SK-N-SH (cell line): ENCODE measurements at regions not wholly inside any gene's neighbourhood (a gene's known extent, or its start where the extent isn't known, plus 50 kb on each side); places are given as distances from the start of the nearest gene placed in this dataset.

Experiments used
- CTCF ChIA-PET: fragments of 300-600, 350-600 bp; formaldehyde crosslinking; extraction: SDS; loops from one replicate; lab custom pipeline; 2021; lab: Yijun Ruan, JAX
- POLR2A ChIA-PET: fragments of 350-600 bp; sonication (Branson Sonifier 250); formaldehyde crosslinking; extraction: SDS; loops from one replicate; lab custom pipeline; 2020; ENCODE audit warnings: antibody characterized with exemption, inconsistent platforms; lab: Yijun Ruan, JAX
- DNase-seq: peaks from one replicate; pipeline ENCODE4 v3.0.0; 2012
- H2AFZ ChIP-seq: fragments of 200-600 bp; sonication (generic); 2 replicates; pipeline ENCODE4 v1.8.1; 2016; ENCODE audit warnings: antibody characterized with exemption, mild to moderate bottlenecking, low read depth
- H3F3A ChIP-seq: fragments of 200-600 bp; sonication (generic); replicated peaks from 2 replicates; pipeline ENCODE3; 2016; ENCODE audit warnings: antibody characterized with exemption, mild to moderate bottlenecking; ENCODE audit not compliant: insufficient read depth
- H3K27ac ChIP-seq, 2 experiments: fragments of 200-500 bp in 1 of 2; fragments of 200-600 bp in 1 of 2; sonication (Bioruptor generic) in 1 of 2; sonication (generic), shearing (Covaris generic) in 1 of 2; 2 replicates each; pipeline versions ENCODE4 v1.5.1 to v1.6.1; 2014 to 2016; ENCODE audit warnings: low read depth in 2 of 2, inconsistent platforms in 1 of 2, low read length in 1 of 2, mild to moderate bottlenecking in 1 of 2, mixed read lengths in 1 of 2
- H3K27me3 ChIP-seq: fragments of 200-600 bp; sonication (generic), shearing (Covaris generic); 2 replicates; pipeline ENCODE4 v1.6.1; 2016; ENCODE audit warnings: mixed run types; ENCODE audit not compliant: insufficient read depth
- H3K36me3 ChIP-seq, 2 experiments: fragments of 200-500 bp in 1 of 2; fragments of 200-600 bp in 1 of 2; sonication (Bioruptor generic) in 1 of 2; sonication (generic) in 1 of 2; replicated peaks in 1 of 2; 2 replicates each; pipeline versions ENCODE3 to v1.5.1; 2014 to 2016; ENCODE audit warnings: low read length in 1 of 2, mild to moderate bottlenecking in 1 of 2; ENCODE audit not compliant: insufficient read depth in 2 of 2, control insufficient read depth in 1 of 2
- H3K4me1 ChIP-seq, 2 experiments: fragments of 200-500 bp in 1 of 2; fragments of 200-600 bp in 1 of 2; sonication (Bioruptor generic) in 1 of 2; sonication (generic), shearing (Covaris generic) in 1 of 2; 2 replicates each; pipeline versions ENCODE4 v1.5.1 to v1.6.1; 2014 to 2016; ENCODE audit warnings: low read depth in 1 of 2, low read length in 1 of 2, mixed run types in 1 of 2; ENCODE audit not compliant: insufficient read depth in 2 of 2, control insufficient read depth in 1 of 2
- H3K4me2 ChIP-seq: fragments of 200-600 bp; sonication (generic), shearing (Covaris generic); 2 replicates; pipeline ENCODE4 v1.6.1; 2017; ENCODE audit warnings: mixed run types
- H3K4me3 ChIP-seq, 2 experiments: fragments of 200-500 bp in 1 of 2; fragments of 200-600 bp in 1 of 2; sonication (Bioruptor generic) in 1 of 2; sonication (generic), shearing (Covaris generic) in 1 of 2; 2 replicates each; pipeline versions ENCODE4 v1.5.1 to v1.8.1; 2014 to 2016; ENCODE audit warnings: low read depth in 2 of 2, inconsistent platforms in 1 of 2, low read length in 1 of 2, mild to moderate bottlenecking in 1 of 2, mixed read lengths in 1 of 2, moderate library complexity in 1 of 2
- H3K79me2 ChIP-seq: fragments of 200-600 bp; sonication (generic); 2 replicates; pipeline ENCODE4 v1.8.1; 2017; ENCODE audit warnings: mild to moderate bottlenecking; ENCODE audit not compliant: insufficient read depth
- H3K9ac ChIP-seq: fragments of 200-600 bp; sonication (generic); 2 replicates; pipeline ENCODE4 v1.6.1; 2017; ENCODE audit warnings: mixed run types
- H3K9me2 ChIP-seq: fragments of 200-600 bp; sonication (generic); 2 replicates; pipeline ENCODE4 v1.6.1; 2017; ENCODE audit warnings: mixed run types
- H3K9me3 ChIP-seq: fragments of 200-600 bp; sonication (generic); 2 replicates; pipeline ENCODE4 v1.6.1; 2017; ENCODE audit warnings: mixed run types, mild to moderate bottlenecking, moderate library complexity
- H4K20me1 ChIP-seq: fragments of 200-600 bp; sonication (generic); 2 replicates; pipeline ENCODE4 v1.6.1; 2017; ENCODE audit warnings: mild to moderate bottlenecking, mixed run types; ENCODE audit not compliant: insufficient read depth
- CHD2 ChIP-seq: fragments of 150-350 bp; IDR thresholded peaks from 2 replicates; pipeline ENCODE4 v1.6.1; 2018; ENCODE audit warnings: low read length; ENCODE audit not compliant: partially characterized antibody
- FOXJ3 ChIP-seq: sonication (generic); formaldehyde crosslinking; IDR thresholded peaks from 2 replicates; pipeline ENCODE4 v1.5.1; 2020; ENCODE audit warnings: mild to moderate bottlenecking, missing genetic modification reagents
- GABPA ChIP-seq: IDR thresholded peaks from 2 replicates; pipeline ENCODE4 v1.4.0; 2012; ENCODE audit warnings: low read depth, mild to moderate bottlenecking
- JUND ChIP-seq: IDR thresholded peaks from 2 replicates; pipeline ENCODE4 v1.4.0; 2012
- NFIC ChIP-seq: IDR thresholded peaks from 2 replicates; pipeline ENCODE4 v1.4.0; 2012; ENCODE audit warnings: borderline replicate concordance
- POLR2AphosphoS5 ChIP-seq: IDR thresholded peaks from 2 replicates; pipeline ENCODE4 v1.6.1; 2012; ENCODE audit warnings: low read depth, low read length
- RAD21 ChIP-seq: IDR thresholded peaks from 2 replicates; pipeline ENCODE4 v1.6.1; 2012; ENCODE audit warnings: mild to moderate bottlenecking, low read length
- RCOR1 ChIP-seq: fragments of 150-350 bp; IDR thresholded peaks from 2 replicates; pipeline ENCODE4 v1.6.1; 2017; ENCODE audit warnings: antibody characterized with exemption, low read length
- RFX5 ChIP-seq: IDR thresholded peaks from 2 replicates; pipeline ENCODE4 v1.6.1; 2012; ENCODE audit warnings: mild to moderate bottlenecking, improper control_type of control experiment, low read length
- RXRA ChIP-seq: IDR thresholded peaks from 2 replicates; pipeline ENCODE4 v1.4.0; 2012; ENCODE audit warnings: low read depth, mild to moderate bottlenecking, borderline replicate concordance
- TEAD4 ChIP-seq: IDR thresholded peaks from 2 replicates; pipeline ENCODE4 v1.4.0; 2012; ENCODE audit warnings: mild to moderate bottlenecking, borderline replicate concordance; ENCODE audit not compliant: insufficient read depth
- WGBS: methylation state at CpG from one replicate; pipeline ENCODE4 v1.1.6; 2017; ENCODE audit warnings: low lambda C conversion rate; 5-methylcytosine and 5-hydroxymethylcytosine counted together
- TF ChIP-seq, protein P1 (sequence below): fragments of 200-600 bp; sonication (generic); IDR thresholded peaks from 2 replicates; pipeline ENCODE4 v1.6.1; 2017; ENCODE audit warnings: antibody characterized with exemption, mild to moderate bottlenecking, moderate library complexity
- TF ChIP-seq, protein P2 (sequence below): IDR thresholded peaks from 2 replicates; pipeline ENCODE4; 2012
- TF ChIP-seq, protein P3 (sequence below): fragments of 150-350 bp; IDR thresholded peaks from 2 replicates; pipeline ENCODE4 v1.6.1; 2017; ENCODE audit warnings: antibody characterized with exemption, low read length, low read depth, borderline replicate concordance
- TF ChIP-seq, protein P4 (sequence below): IDR thresholded peaks from 2 replicates; pipeline ENCODE4 v1.4.0; 2012; ENCODE audit warnings: low read depth, borderline replicate concordance
- TF ChIP-seq, protein P5 (sequence below): IDR thresholded peaks from 2 replicates; pipeline ENCODE4 v1.4.0; 2012; ENCODE audit warnings: low read depth

DNA sequence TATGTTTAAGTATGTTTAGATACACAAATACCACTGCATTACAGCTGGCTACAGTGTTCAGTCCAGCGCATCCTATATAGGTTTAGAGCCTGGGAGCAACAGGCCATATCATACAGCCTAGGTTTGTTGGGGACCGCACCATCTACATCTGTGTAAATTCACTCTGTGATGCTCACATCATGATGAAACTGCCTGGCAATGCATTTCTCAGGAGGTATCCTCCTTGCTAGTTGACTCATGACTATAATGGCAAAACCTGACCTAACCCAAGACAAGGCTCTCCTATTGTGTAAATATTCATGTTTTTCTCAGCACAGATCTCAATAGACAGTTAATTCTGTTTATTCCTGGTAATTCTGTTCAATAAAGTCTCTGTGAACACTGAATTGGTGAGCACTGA lies 240.7 kb upstream of the PFKP start:
- WGBS = 20% methylated on average over 1 of the region's 2 CpGs
- ChIA-PET POLR2A (no interaction called here), CTCF (no interaction called here)
- Histone ChIP-seq H3K36me3 (no peaks in the 10 kb centered on the region), H3K9me2 (no peaks in the 10 kb centered on the region), H3K9me3 (no peaks in the 10 kb centered on the region), H2AFZ (no peak overlapping the region), H3K27ac (no peak overlapping the region), H3F3A (no peaks in the 10 kb centered on the region), H3K9ac (no peak overlapping the region), H3K27me3 (no peaks in the 10 kb centered on the region; the same call in 1 of the 2 replicates), H3K4me2 (no peak overlapping the region), H4K20me1 (no peaks in the 10 kb centered on the region), H3K4me3 (no peak overlapping the region), H3K4me1 (no peaks in the 10 kb centered on the region; a peak in 1 of 4 replicates), H3K79me2 (no peaks in the 10 kb centered on the region)
- TF ChIP-seq FOXJ3 (CRISPR knock-in tag) (no peak), GABPA (no peak), CHD2 (no peak), RFX5 (no peak), RXRA (no peak), TEAD4 (no peak), RAD21 (no peak), JUND (no peak), NFIC (no peak), POLR2AphosphoS5 (no peak), RCOR1 (no peak)
- TF ChIP-seq, protein P1, sequence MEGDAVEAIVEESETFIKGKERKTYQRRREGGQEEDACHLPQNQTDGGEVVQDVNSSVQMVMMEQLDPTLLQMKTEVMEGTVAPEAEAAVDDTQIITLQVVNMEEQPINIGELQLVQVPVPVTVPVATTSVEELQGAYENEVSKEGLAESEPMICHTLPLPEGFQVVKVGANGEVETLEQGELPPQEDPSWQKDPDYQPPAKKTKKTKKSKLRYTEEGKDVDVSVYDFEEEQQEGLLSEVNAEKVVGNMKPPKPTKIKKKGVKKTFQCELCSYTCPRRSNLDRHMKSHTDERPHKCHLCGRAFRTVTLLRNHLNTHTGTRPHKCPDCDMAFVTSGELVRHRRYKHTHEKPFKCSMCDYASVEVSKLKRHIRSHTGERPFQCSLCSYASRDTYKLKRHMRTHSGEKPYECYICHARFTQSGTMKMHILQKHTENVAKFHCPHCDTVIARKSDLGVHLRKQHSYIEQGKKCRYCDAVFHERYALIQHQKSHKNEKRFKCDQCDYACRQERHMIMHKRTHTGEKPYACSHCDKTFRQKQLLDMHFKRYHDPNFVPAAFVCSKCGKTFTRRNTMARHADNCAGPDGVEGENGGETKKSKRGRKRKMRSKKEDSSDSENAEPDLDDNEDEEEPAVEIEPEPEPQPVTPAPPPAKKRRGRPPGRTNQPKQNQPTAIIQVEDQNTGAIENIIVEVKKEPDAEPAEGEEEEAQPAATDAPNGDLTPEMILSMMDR = no peak
- TF ChIP-seq, protein P2, sequence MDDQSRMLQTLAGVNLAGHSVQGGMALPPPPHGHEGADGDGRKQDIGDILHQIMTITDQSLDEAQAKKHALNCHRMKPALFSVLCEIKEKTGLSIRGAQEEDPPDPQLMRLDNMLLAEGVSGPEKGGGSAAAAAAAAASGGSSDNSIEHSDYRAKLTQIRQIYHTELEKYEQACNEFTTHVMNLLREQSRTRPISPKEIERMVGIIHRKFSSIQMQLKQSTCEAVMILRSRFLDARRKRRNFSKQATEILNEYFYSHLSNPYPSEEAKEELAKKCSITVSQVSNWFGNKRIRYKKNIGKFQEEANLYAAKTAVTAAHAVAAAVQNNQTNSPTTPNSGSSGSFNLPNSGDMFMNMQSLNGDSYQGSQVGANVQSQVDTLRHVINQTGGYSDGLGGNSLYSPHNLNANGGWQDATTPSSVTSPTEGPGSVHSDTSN = no peak
- TF ChIP-seq, protein P3, sequence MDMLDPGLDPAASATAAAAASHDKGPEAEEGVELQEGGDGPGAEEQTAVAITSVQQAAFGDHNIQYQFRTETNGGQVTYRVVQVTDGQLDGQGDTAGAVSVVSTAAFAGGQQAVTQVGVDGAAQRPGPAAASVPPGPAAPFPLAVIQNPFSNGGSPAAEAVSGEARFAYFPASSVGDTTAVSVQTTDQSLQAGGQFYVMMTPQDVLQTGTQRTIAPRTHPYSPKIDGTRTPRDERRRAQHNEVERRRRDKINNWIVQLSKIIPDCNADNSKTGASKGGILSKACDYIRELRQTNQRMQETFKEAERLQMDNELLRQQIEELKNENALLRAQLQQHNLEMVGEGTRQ = no peak
- TF ChIP-seq, protein P4, sequence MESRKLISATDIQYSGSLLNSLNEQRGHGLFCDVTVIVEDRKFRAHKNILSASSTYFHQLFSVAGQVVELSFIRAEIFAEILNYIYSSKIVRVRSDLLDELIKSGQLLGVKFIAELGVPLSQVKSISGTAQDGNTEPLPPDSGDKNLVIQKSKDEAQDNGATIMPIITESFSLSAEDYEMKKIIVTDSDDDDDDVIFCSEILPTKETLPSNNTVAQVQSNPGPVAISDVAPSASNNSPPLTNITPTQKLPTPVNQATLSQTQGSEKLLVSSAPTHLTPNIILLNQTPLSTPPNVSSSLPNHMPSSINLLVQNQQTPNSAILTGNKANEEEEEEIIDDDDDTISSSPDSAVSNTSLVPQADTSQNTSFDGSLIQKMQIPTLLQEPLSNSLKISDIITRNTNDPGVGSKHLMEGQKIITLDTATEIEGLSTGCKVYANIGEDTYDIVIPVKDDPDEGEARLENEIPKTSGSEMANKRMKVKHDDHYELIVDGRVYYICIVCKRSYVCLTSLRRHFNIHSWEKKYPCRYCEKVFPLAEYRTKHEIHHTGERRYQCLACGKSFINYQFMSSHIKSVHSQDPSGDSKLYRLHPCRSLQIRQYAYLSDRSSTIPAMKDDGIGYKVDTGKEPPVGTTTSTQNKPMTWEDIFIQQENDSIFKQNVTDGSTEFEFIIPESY = no peak
- TF ChIP-seq, protein P5, sequence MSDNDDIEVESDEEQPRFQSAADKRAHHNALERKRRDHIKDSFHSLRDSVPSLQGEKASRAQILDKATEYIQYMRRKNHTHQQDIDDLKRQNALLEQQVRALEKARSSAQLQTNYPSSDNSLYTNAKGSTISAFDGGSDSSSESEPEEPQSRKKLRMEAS = no peak
- no peak for DNase-seq
